GM20000 (cell line): ENCODE measurements at regions not wholly inside any gene's neighbourhood (a gene's known extent, or its start where the extent isn't known, plus 50 kb on each side); places are given as distances from the start of the nearest gene placed in this dataset.

ENCODE experiments used
- DNase-seq: peaks from one replicate; pipeline ENCODE4 v3.0.0; 2012; ENCODE audit warnings: low spot score
- TF ChIP-seq, protein P1 (sequence below): IDR thresholded peaks from 2 replicates; pipeline ENCODE4 v1.5.1; 2012; ENCODE audit warnings: mild to moderate bottlenecking, control low read depth; ENCODE audit errors: extremely low read depth, missing control alignments

DNA sequence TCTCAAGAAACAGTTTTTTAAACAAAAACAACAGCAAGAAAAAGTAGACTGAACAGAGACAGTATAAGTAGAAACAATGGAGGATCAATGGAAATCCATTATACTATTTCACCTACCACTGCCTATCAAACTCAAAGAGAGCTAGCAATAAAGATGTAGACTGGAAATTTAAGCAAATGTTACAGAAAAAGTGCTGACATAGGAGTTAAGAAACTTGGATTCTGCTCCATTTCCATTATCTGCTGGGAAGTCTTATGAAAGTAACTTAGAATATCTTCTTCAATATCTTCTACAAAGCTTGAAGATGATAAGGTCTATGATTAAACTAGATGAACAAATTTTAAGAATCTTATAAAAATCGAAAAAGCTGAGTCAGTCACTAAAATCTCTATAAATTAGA is 1469.8 kb upstream of the C9orf72 start:
- DNase-seq: no peak
- TF ChIP-seq, protein P1, sequence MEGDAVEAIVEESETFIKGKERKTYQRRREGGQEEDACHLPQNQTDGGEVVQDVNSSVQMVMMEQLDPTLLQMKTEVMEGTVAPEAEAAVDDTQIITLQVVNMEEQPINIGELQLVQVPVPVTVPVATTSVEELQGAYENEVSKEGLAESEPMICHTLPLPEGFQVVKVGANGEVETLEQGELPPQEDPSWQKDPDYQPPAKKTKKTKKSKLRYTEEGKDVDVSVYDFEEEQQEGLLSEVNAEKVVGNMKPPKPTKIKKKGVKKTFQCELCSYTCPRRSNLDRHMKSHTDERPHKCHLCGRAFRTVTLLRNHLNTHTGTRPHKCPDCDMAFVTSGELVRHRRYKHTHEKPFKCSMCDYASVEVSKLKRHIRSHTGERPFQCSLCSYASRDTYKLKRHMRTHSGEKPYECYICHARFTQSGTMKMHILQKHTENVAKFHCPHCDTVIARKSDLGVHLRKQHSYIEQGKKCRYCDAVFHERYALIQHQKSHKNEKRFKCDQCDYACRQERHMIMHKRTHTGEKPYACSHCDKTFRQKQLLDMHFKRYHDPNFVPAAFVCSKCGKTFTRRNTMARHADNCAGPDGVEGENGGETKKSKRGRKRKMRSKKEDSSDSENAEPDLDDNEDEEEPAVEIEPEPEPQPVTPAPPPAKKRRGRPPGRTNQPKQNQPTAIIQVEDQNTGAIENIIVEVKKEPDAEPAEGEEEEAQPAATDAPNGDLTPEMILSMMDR: no peak

DNA sequence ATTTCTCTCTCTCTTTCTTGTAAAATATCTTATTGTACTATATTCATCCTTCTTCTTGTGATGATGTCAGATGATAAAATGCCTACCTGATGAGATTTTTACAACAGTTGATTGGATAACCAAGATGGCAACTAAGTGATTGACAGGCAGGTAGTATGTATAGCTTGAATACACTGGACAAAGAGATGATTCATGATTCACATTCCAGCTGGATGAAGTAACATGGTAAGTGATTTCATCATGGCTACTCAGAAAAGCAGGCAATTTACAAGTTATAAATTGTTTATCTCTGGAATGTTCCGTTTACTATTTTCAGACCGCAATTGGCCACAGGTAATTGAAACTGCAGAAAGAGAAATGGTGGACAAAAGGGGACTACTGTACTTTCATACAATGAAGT is 1471.7 kb upstream of the C9orf72 start:
- TF ChIP-seq, protein P1: no peak
- DNase-seq: no peak

DNA sequence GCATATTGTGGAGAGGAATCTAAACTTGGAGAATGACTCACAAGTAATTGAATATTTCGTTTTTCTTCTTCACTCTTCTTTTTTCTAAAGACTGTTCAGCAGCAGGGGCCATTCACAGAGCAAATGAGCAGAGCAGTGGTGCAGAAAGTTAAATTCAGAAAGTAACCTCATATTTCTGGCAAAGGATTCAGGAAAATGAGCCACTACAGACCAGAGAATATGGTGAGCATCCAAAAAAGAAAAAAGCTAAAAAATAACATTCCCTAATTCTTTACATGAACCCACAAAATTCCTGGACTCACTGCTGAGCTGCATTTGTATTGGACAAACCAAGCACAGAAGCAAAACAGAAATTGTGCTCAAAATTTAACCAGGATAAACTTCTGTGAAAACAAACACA is 1486.8 kb upstream of the C9orf72 start:
- TF ChIP-seq, protein P1: no peak
- DNase-seq: no peak

DNA sequence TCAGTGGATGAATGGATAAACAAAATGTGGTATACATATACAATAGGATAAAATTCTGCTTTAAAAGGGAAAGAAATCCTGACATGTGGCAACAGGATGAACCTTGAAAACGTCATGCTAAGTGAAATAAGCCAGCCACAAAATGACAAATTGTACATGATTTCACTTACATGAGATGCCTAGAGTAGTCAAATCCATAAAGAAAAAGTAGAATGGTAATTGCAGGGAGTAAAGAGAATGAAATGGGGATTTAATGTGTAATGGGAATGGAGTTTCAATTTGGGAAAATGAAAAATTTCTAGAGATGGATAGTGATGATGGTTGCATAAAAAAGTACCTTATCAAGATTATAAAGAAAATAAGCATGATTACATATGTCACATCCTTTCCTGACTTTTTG is 1489.2 kb upstream of the C9orf72 start:
- DNase-seq: no peak

DNA sequence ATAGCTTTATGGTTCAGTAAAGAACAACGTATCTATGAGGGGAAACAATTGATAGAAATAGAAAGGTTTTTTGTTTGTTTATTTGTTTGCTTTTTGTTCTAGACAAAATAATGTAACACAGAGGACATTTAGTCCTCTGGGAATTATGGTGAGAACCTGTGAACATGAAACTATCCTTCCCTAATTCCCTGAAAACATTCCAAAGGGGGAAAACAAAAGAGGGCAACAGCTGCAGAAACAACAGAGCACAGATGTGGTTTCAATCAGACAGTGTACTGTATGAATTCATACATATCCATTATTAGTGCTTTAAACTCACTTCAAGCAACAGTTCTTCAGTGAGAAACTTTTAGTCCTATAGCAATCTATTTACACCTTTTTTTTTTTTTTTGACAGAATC is 1489.8 kb upstream of the C9orf72 start:
- DNase-seq: no peak
- TF ChIP-seq, protein P1: no peak

More for the DNA sequence above, 1489.2 kb upstream of the C9orf72 start:
- TF ChIP-seq, protein P1: no peak

DNA sequence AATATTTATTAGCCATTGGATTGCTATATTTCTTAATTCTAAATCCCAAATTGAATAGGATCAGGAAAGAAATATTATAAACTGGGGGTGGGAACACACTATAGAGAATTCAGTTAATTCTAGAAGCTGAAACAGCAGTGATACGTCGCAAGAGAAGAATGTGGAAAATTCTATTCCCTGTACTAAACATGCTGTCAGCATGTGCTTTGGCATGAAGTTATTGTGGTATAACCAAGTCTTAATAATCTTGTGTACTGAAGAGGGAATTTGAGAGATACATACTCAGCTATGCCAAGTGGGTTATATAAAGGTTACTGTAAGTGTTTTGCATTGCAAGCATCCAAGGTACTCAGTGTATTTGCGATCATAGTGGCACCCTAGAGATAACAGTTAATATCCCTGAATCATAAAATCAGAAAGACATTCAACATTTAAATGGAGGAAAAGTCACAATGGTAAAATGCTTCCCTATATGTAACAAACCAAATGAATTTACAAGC is 1492.9 kb upstream of the C9orf72 start:
- no peak for DNase-seq
- TF ChIP-seq, protein P1: no peak

DNA sequence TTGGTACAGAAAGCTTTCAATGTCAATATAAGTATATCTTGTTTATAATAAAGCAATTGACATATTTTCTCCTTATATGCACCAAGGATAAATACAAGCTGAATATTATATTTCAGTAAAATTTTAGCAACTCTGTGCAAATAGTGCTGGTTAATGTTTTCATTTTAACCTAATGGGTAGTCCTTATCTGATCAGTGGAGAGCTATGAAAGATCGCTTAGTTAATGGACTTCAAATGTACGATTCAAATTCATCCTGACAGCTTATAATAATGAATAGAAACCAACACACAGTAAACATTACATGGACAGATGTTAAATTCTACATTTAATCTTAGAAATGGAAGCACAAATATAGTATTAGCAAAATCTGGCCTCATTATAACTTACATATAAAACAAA is 1495.2 kb upstream of the C9orf72 start:
- TF ChIP-seq, protein P1: no peak
- DNase-seq: no peak

DNA sequence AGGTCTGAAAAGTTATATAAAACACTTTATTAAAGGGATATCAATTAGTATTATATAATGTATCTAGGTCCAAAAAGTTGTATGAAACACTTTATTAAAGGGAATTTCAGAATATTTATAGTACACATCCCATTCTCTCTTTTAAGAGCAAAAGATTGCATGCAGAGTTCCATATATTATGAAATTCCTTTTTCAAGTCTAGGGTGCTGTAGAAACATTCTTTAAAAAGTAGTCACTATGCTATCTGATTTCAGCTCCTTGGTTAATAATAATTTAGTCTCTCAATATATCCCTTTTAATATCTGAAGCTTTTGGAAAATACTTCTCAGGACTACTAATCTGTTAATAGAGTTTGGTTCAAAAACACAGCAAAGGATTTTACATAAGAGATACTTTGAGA is 1496.1 kb upstream of the C9orf72 start:
- TF ChIP-seq, protein P1: no peak
- DNase-seq: no peak
